Left hindlimb (tissue), 1 donor: ENCODE measurements at regions not wholly inside any gene's neighbourhood (a gene's known extent, or its start where the extent isn't known, plus 50 kb on each side); places are given as distances from the start of the nearest gene placed in this dataset.
A peak's percentile ranks its signal among the peaks of the same experiment; 100 is the strongest.
"Not testable (repeated sequence)": the region's sequence is repeated elsewhere in the genome, so short reads cannot be mapped to it uniquely, and the experiment has no call there.

Source experiments
- DNase-seq: peaks from one replicate; pipeline ENCODE4 v3.0.0-alpha.2; 2018

DNA sequence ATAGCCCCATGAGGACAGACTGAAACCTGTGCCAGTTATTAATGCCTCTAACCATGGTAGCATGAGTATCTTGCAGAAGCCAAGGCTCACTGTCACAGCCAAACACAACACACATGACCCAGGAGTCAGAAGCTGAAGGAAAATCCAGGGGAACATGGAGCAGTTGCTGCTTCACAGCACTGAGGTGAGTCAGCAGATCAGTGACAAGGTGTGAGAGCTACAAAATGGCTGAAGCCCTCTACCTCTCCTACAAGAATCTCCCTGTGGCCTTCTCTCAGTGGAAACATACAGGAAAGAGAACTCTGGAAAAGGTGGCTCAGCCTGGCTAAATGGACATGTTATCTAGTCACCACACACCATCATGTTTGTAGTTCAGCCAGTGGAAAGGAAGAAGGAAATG is 93.5 kb downstream of the NAB1 start:
- DNase-seq = no peak

GRCh38 chr2:190744041-190744440 is 95.2 kb downstream of the NAB1 start:
- DNase-seq = no peak

DNA sequence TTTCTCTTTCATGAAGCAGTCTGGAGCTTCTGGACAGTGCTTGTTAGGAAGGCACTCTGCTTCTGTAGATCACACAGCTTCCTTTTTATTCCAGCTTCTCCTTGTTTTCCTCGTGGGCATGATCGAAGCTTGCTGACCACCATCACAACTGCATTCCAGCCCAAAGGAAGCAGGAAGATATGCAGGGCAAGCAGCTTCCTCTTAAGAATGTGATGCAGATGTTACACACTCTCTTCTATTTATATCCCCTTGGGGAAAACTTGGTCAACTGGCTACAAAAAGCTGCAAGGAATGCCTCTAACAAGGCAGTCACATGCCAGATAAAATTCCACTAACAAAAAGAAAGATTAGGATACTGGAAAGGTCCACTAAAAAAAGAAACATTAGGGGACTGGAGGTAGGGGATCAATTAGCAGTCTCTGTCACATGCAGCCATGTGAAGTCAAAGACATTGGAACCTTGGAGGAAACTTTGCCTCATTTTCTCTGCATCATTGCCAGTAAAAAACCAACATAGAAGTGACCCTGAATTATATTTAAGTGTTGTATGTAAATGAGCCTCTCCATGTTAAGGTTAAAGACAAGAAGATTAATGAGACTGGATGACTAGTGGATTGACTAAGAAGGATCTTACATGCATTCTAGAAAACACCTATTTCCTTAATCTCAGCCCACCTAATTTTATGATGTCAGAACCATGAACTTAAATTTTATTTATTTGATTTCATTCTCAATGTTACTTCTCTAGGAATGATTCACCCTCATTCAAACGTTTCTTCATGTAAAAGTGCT is 98.3 kb downstream of the NAB1 start:
- no peak for DNase-seq

- no peak for DNase-seq
Observed at GRCh38 chr2:190748966-190749365, 100.1 kb downstream of the NAB1 start.

- DNase-seq = no peak
Observed at GRCh38 chr2:190755772-190756415, 107.0 kb downstream of the NAB1 start.

GRCh38 chr2:190759749-190760213 is 110.9 kb downstream of the NAB1 start:
- DNase-seq = no peak

GRCh38 chr2:190760353-190761150 is 111.7 kb downstream of the NAB1 start:
- DNase-seq = peak; percentile 31

DNA sequence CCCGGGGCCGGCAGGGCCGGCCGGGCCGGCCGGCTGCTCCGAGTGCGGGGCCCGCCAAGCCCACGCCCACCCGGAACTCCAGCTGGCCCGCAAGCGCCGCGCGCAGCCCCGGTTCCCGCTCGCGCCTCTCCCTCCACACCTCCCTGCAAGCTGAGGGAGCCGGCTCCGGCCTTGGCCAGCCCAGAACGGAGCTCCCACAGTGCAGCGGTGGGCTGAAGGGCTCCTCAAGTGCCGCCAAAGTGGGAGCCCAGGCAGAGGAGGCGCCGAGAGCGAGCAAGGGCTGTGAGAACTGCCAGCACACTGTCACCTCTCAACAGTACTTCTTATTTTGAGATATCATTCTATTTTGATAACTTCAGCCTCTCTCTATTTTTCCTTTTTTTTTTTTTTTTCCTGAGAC is 112.3 kb downstream of the NAB1 start:
- not testable (repeated sequence) for DNase-seq

GRCh38 chr2:190762566-190762965 is 113.7 kb downstream of the NAB1 start:
- no peak for DNase-seq

GRCh38 chr2:190763100-190763499 is 114.2 kb downstream of the NAB1 start:
- no peak for DNase-seq

GRCh38 chr2:190763901-190764514 is 115.1 kb downstream of the NAB1 start:
- no peak for DNase-seq

DNA sequence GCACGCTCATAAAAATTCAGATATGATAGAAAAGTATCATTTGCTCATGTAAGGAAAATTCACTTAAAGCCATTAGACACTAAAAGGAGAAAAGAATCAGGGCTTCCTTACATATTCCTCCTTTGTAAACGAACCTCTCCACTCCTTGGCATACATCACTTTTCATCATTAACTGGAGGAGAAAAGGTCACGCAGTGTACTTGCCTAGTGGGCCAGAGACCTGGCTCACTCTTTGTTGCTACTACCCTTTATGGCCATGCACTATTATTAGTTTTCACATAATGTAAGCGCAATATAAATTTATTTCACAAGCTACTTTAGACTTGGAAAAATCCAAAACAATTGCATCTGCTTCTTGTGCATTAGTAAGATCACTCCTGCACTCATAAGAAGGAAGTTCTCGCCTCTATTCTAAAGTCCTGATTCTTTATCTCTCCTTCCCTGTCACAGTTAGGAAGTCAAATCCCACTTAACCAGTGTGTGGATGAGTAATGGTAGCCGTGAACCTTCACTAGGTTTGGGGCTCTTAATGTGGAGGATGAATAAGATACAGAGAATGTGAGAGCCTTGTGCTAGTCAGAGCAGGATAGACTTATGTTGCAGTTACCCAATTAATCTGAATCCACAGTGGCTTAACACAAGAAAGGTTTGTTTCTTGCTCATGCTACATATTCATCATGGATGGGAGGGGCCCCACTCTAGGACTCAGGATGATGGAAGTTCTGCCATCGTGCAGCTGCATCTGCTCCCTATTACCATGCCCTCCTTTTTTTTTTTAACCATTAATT is 115.0 kb upstream of the GLS start:
- DNase-seq = no peak

GRCh38 chr2:190766174-190766572 is 114.4 kb upstream of the GLS start:
- no peak for DNase-seq

DNA sequence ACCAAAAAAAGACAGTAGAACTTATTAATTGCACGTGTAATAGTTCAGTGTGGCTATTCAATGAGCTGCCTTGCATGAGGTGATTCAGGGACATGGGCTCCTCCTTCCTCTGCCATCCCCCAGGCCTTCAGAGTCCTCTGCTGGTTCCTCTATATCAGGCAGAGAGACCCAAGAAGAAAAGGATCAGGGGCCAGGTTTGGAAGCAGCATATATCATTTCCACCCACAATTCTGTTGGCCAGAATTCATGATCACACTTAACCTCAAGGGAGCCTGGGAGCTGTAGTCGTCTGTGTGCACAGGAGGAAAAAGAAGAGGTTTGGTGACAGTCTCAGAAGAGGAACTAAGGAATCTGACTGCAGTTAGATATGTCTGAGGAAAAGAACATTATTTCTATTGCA is 114.0 kb upstream of the GLS start:
- no peak for DNase-seq

DNA sequence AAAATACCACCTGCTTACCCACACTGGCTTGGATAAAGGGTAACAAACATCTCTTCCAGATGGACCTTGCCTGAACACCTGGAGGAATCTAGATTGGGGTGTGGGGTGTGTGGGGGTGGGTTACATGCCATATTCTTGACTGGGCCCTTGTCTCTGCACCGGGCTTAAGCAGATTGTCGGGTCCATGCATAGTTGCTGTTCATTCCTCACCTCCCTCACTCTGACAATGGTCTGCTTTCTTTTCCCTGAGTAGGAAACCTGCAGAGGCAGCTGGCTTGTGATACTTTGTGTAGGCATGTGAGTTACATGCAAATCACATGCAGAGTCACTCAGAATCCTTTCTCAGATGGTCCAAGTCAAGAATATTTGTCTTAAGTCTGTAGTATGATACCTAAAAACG is 112.8 kb upstream of the GLS start:
- no peak for DNase-seq

DNA sequence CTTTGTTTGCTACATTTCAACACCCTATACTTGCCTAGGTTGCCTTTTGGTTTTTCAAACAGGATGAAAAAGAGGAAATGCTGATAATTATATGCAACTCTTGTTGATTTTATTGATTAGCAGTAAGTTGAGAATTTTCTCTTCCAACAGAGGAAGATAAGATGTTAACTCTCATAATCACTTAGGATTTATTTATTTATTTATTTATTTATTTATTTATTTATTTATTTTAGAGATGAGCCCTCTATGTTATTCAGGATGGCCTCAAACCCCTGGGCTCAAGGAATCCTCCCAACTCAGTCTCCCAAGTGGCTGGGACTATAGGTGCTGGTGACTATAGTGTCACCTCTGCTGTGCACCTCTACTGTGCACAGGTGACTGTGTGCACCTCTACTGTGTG is 111.4 kb upstream of the GLS start:
- no peak for DNase-seq

DNA sequence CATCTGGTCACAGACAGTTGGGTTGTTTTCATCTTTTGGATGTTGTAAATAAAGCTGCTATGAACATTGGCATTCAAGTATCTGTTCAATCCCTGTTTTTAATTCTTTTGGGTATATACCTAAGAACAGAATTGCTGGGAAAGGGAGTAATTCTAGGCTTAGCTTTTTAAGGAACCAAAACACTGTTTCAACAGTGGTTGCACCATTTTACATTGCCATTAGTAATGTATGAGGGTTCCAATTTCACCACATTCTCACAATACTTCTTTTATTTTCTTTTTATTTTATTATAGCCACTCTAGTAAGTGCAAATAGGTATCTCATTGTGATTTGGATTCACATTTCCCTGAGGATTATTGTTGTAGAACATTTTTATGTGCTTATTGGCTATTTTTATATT is 108.9 kb upstream of the GLS start:
- DNase-seq = no peak

DNA sequence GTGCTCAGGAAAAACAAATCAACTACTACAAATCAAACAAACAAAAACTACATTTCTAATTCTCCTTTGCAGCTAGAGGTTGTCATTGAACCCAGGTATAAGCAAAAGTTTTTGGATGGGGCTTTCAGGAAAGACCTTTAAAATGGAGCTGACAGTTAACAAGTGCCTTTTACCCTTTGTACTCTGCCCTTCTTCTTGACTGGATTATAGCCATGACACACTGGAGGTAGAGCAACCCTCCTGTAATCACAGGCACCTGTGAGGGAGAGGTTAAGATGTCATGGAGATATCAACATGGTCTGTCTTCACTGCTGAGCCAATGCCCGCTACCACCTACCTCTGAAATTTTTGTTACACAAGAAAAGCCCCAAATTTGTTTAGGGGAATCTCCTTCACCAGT is 100.0 kb upstream of the GLS start:
- no peak for DNase-seq

GRCh38 chr2:190781604-190782198 is 98.9 kb upstream of the GLS start:
- DNase-seq = no peak

DNA sequence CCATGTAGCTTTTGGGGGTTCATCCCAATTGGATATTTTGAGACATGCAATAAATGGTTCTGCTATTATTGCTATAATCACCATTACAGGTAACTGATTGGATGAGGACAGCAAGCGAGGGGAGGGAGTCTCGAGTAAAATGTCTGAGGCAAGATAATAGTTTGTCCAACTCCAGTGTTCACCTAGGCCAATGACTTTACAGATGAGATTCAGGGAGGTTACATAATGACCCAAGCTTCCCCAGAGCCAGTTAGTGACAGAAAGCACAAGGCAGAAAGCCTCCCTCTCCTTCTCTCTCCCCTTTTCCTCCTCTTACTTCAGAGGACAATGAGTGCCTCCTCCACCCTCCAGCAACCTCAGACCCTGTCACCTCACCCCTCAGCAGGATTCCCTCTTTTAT is 98.4 kb upstream of the GLS start:
- no peak for DNase-seq

DNA sequence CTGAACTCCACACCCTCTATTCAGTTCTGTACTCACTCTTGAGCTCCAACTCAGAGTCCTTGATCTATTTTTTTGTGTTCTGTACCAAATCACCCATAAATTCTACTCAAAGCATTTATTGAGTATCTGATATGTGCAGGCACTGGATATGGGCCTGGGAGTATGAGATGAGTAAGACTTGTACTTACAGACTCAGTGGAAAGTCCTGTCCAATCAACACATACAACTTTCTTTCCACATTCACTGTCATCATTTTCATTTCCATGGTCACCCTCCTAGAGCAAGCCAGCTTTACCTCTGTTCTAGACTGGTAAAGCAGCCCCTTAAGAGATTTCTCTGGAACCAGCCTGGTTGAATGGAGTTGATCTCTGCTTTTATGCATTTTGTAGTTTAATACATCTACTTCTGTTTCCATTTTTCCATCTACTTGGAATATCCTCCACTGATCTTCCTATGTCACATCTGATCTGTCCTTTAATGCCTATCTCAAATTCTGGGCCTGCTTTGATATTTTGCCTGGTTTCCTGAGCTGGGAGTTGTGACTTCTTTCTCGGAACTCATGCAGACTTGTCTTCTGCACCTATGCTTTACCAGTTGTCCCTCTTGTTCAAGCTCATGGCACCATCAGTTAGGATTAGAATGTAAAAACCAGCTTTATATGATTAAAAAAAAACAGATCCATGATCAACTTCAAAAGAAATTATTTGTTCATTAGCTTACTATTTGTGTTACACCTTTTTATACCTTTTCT is 96.9 kb upstream of the GLS start:
- DNase-seq = no peak
